BE2C (cell line): ENCODE measurements at regions not wholly inside any gene's neighbourhood (a gene's known extent, or its start where the extent isn't known, plus 50 kb on each side); places are given as distances from the start of the nearest gene placed in this dataset.

Source experiments
- DNase-seq: peaks from one replicate; pipeline ENCODE4 v3.0.0-alpha.2; 2020
- H3K27me3 ChIP-seq: fragments of 250-450 bp; sonication (Bioruptor Pico); 2 replicates; pipeline ENCODE4 v1.5.1; 2020; ENCODE audit warnings: mild to moderate bottlenecking
- H3K36me3 ChIP-seq: fragments of 250-450 bp; sonication (Bioruptor Pico); 2 replicates; pipeline ENCODE4 v1.5.1; 2020; ENCODE audit warnings: mild to moderate bottlenecking
- H3K4me1 ChIP-seq: fragments of 250-450 bp; sonication (Bioruptor Pico); 2 replicates; pipeline ENCODE4 v1.5.1; 2020
- H3K4me3 ChIP-seq: 2 replicates; pipeline ENCODE4 v1.5.1; 2011; ENCODE audit warnings: low read depth, low read length
- H3K9me3 ChIP-seq: fragments of 250-450 bp; sonication (Bioruptor Pico); 2 replicates; pipeline ENCODE4 v1.5.1; 2020
- TF ChIP-seq, protein P1 (sequence below): IDR thresholded peaks from 2 replicates; pipeline ENCODE4 v1.5.1; 2012; ENCODE audit warnings: mild to moderate bottlenecking, low read depth, low read length

- Histone ChIP-seq H3K9me3 (no peaks in the 10 kb centered on the region; the same call in 1 of the 2 replicates), H3K4me1 (no peaks in the 10 kb centered on the region), H3K27me3 (peaks cover 18% of the 10 kb centered on the region), H3K4me3 (no peak overlapping the region), H3K36me3 (no peaks in the 10 kb centered on the region)
- no peak for DNase-seq
- TF ChIP-seq, protein P1, sequence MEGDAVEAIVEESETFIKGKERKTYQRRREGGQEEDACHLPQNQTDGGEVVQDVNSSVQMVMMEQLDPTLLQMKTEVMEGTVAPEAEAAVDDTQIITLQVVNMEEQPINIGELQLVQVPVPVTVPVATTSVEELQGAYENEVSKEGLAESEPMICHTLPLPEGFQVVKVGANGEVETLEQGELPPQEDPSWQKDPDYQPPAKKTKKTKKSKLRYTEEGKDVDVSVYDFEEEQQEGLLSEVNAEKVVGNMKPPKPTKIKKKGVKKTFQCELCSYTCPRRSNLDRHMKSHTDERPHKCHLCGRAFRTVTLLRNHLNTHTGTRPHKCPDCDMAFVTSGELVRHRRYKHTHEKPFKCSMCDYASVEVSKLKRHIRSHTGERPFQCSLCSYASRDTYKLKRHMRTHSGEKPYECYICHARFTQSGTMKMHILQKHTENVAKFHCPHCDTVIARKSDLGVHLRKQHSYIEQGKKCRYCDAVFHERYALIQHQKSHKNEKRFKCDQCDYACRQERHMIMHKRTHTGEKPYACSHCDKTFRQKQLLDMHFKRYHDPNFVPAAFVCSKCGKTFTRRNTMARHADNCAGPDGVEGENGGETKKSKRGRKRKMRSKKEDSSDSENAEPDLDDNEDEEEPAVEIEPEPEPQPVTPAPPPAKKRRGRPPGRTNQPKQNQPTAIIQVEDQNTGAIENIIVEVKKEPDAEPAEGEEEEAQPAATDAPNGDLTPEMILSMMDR, result no peak
Observed at GRCh38 chr12:113582521-113583218, 111.0 kb upstream of the LHX5 start.

DNA sequence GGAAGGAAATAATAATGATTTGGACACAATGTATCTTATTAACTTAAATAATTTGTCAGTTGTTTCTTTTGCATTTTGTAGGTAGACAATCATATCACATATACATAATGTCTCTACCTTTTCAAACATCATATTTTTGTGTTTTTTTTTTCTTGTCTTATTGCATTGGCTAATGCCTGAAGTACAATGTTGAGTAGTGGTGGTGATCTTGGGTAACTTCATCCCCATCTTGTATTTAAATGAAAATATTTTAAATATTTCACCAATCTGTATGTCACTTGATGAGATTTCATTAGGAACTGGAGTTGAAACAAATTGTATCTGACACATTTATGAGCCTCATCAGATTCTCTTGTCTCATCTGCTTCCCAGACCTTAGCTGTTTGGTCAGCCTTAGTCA is 109.7 kb upstream of the LHX5 start:
- Histone ChIP-seq H3K4me1 (no peaks in the 10 kb centered on the region), H3K9me3 (no peaks in the 10 kb centered on the region; the same call in 1 of the 2 replicates), H3K4me3 (no peak overlapping the region), H3K27me3 (peaks cover 18% of the 10 kb centered on the region), H3K36me3 (no peaks in the 10 kb centered on the region)
- TF ChIP-seq, protein P1, result no peak
- no peak for DNase-seq

- Histone ChIP-seq H3K27me3 (peaks cover 14% of the 10 kb centered on the region), H3K4me1 (no peaks in the 10 kb centered on the region), H3K4me3 (no peak overlapping the region), H3K36me3 (no peaks in the 10 kb centered on the region), H3K9me3 (no peaks in the 10 kb centered on the region; the same call in 1 of the 2 replicates)
- TF ChIP-seq, protein P1, result no peak
- DNase-seq, result no peak
Observed at GRCh38 chr12:113580437-113580836, 108.8 kb upstream of the LHX5 start.

GRCh38 chr12:113577464-113578129 is 105.9 kb upstream of the LHX5 start:
- Histone ChIP-seq H3K4me1 (no peaks in the 10 kb centered on the region), H3K9me3 (no peaks in the 10 kb centered on the region; the same call in 1 of the 2 replicates), H3K27me3 (peaks cover 21% of the 10 kb centered on the region), H3K4me3 (no peak overlapping the region), H3K36me3 (no peaks in the 10 kb centered on the region)
- TF ChIP-seq, protein P1, result no peak
- no peak for DNase-seq

- no peaks in the 10 kb centered on the region for H3K4me1 ChIP-seq
- no peak for DNase-seq
- TF ChIP-seq, protein P1, result no peak
- H3K36me3 ChIP-seq, result no peaks in the 10 kb centered on the region
- H3K9me3 ChIP-seq, result no peaks in the 10 kb centered on the region
- no peak overlapping the region for H3K4me3 ChIP-seq
- H3K27me3 ChIP-seq, result peaks cover 27% of the 10 kb centered on the region
Observed at GRCh38 chr12:113575386-113575785, 103.7 kb upstream of the LHX5 start.

- Histone ChIP-seq H3K4me1 (no peaks in the 10 kb centered on the region), H3K36me3 (no peaks in the 10 kb centered on the region), H3K27me3 (peaks cover 28% of the 10 kb centered on the region), H3K9me3 (no peaks in the 10 kb centered on the region), H3K4me3 (no peak overlapping the region)
- DNase-seq, result no peak
- TF ChIP-seq, protein P1, result no peak
Observed at GRCh38 chr12:113573148-113573547, 101.5 kb upstream of the LHX5 start.
